ENCODE measurements at regions not wholly inside any gene's neighbourhood (a gene's known extent, or its start where the extent isn't known, plus 50 kb on each side); places are given as distances from the start of the nearest gene placed in this dataset.

- TF ChIP-seq FOXM1 (IDR thresholded peaks at IDR 0.05; ENCODE audit: borderline replicate concordance): no peak
- TF ChIP-seq TARDBP (IDR thresholded peaks at IDR 0.05): no peak
- TF ChIP-seq ZNF384 (IDR thresholded peaks at IDR 0.05): no peak
- no peak for TF ChIP-seq LEF1 (IDR thresholded peaks at IDR 0.05; ENCODE audit: borderline replicate concordance)
- TF ChIP-seq ELF4 (IDR thresholded peaks at IDR 0.05): no peak
- TF ChIP-seq SP1 (IDR thresholded peaks at IDR 0.05): no peak
- no peak for TF ChIP-seq SUZ12 (IDR thresholded peaks at IDR 0.05)
- no peak for TF ChIP-seq FOXA1 (IDR thresholded peaks at IDR 0.05)
Measured at GRCh38 chr1:232380131-232380530, 249.8 kb downstream of the SIPA1L2 start.
